22Rv1 (cell line): ENCODE measurements at regions not wholly inside any gene's neighbourhood (a gene's known extent, or its start where the extent isn't known, plus 50 kb on each side); places are given as distances from the start of the nearest gene placed in this dataset.

Experiments
- H3K27ac ChIP-seq: fragments of 450-650 bp; 2 replicates; pipeline ENCODE4 v1.5.1; 2017
- CTCF ChIP-seq: fragments of 450-650 bp; IDR thresholded peaks from 2 replicates; pipeline ENCODE4 v1.5.1; 2017; ENCODE audit warnings: mild to moderate bottlenecking
- ZFX ChIP-seq: fragments of 450-650 bp; IDR thresholded peaks from 2 replicates; pipeline ENCODE4 v1.6.1; 2017; ENCODE audit warnings: antibody characterized with exemption, borderline replicate concordance

GRCh38 chr18:41269294-41269693, 685.7 kb upstream of the PIK3C3 start:
- no peak overlapping the region for H3K27ac ChIP-seq
- no peak for TF ChIP-seq CTCF
- no peak for TF ChIP-seq ZFX

- no peak overlapping the region for H3K27ac ChIP-seq
- TF ChIP-seq ZFX (no peak), CTCF (no peak)
Measured at GRCh38 chr18:41268271-41268670, 686.8 kb upstream of the PIK3C3 start.

GRCh38 chr18:41266616-41267015, 688.4 kb upstream of the PIK3C3 start:
- no peak overlapping the region for H3K27ac ChIP-seq
- TF ChIP-seq CTCF: no peak

GRCh38 chr18:41266204-41266603, 688.8 kb upstream of the PIK3C3 start:
- no peak for TF ChIP-seq ZFX
- no peak overlapping the region for H3K27ac ChIP-seq

- H3K27ac ChIP-seq: no peak overlapping the region
- TF ChIP-seq ZFX (no peak), CTCF (no peak)
Measured at GRCh38 chr18:41265047-41265446, 690.0 kb upstream of the PIK3C3 start.

GRCh38 chr18:41263956-41264355, 691.1 kb upstream of the PIK3C3 start:
- no peak for TF ChIP-seq CTCF
- TF ChIP-seq ZFX: no peak
- H3K27ac ChIP-seq: no peak overlapping the region

- TF ChIP-seq CTCF (no peak), ZFX (no peak)
Measured at GRCh38 chr18:41262688-41263087, 692.3 kb upstream of the PIK3C3 start.

GRCh38 chr18:41244591-41245037, 710.4 kb upstream of the PIK3C3 start:
- H3K27ac ChIP-seq: no peak overlapping the region
- no peak for TF ChIP-seq CTCF
- no peak for TF ChIP-seq ZFX

More at GRCh38 chr18:41262688-41263087, 692.3 kb upstream of the PIK3C3 start:
- no peak overlapping the region for H3K27ac ChIP-seq
